Hepatocyte (in vitro differentiated cells): ENCODE measurements at regions not wholly inside any gene's neighbourhood (a gene's known extent, or its start where the extent isn't known, plus 50 kb on each side); places are given as distances from the start of the nearest gene placed in this dataset.

Experiments
- DNase-seq: peaks from one replicate; pipeline ENCODE4 v3.0.0-alpha.2; 2016; ENCODE audit warnings: low spot score
- H2AFZ ChIP-seq: fragments of 200-600 bp; sonication (generic); 2 replicates; pipeline ENCODE4 v1.6.0; 2016; ENCODE audit warnings: antibody characterized with exemption, mild to moderate bottlenecking
- H3K27ac ChIP-seq: fragments of 200-600 bp; sonication (generic); 2 replicates; pipeline ENCODE4 v1.5.1; 2016; ENCODE audit warnings: mild to moderate bottlenecking
- H3K27me3 ChIP-seq: fragments of 200-600 bp; sonication (generic); 2 replicates; pipeline ENCODE4 v1.6.1; 2016
- H3K36me3 ChIP-seq: fragments of 200-600 bp; sonication (generic); replicated peaks from 2 replicates; pipeline ENCODE4 v1.5.1; 2016; ENCODE audit warnings: low read depth; ENCODE audit not compliant: insufficient read depth
- H3K4me1 ChIP-seq: fragments of 200-600 bp; sonication (generic); 2 replicates; pipeline ENCODE4 v1.5.1; 2016; ENCODE audit warnings: mild to moderate bottlenecking, moderate library complexity; ENCODE audit not compliant: insufficient read depth
- H3K4me2 ChIP-seq: fragments of 200-600 bp; sonication (generic); 2 replicates; pipeline ENCODE4 v1.6.0; 2016
- H3K4me3 ChIP-seq: fragments of 200-600 bp; sonication (generic); 2 replicates; pipeline ENCODE4 v1.5.1; 2016; ENCODE audit warnings: mild to moderate bottlenecking
- H3K79me2 ChIP-seq: fragments of 200-600 bp; sonication (generic); 2 replicates; pipeline ENCODE4 v1.6.0; 2017; ENCODE audit warnings: mild to moderate bottlenecking
- H3K9me2 ChIP-seq: fragments of 200-600 bp; sonication (generic); replicated peaks from 2 replicates; pipeline ENCODE4 v1.6.0; 2017; ENCODE audit warnings: mild to moderate bottlenecking; ENCODE audit not compliant: insufficient read depth
- H3K9me3 ChIP-seq: fragments of 200-600 bp; sonication (generic); 2 replicates; pipeline ENCODE4 v1.5.1; 2016; ENCODE audit warnings: low read depth, mild to moderate bottlenecking
- H4K20me1 ChIP-seq: fragments of 200-600 bp; sonication (generic); 2 replicates; pipeline ENCODE4 v1.6.0; 2016; ENCODE audit warnings: mild to moderate bottlenecking; ENCODE audit not compliant: insufficient read depth, poor library complexity, severe bottlenecking
- CTCF ChIP-seq: fragments of 200-600 bp; sonication (generic); IDR thresholded peaks from 2 replicates; pipeline ENCODE4 v1.5.1; 2016; ENCODE audit warnings: antibody characterized with exemption, mild to moderate bottlenecking; ENCODE audit not compliant: poor library complexity
- EZH2 ChIP-seq: fragments of 200-600 bp; sonication (generic); IDR thresholded peaks from 2 replicates; pipeline ENCODE4 v1.6.1; 2016; ENCODE audit warnings: antibody characterized with exemption, mild to moderate bottlenecking, borderline replicate concordance
- EZH2phosphoT487 ChIP-seq: fragments of 200-600 bp; sonication (generic); IDR thresholded peaks from one replicate; pipeline ENCODE4 v1.6.1; 2018; ENCODE audit warnings: antibody characterized with exemption, mild to moderate bottlenecking, low read depth, moderate library complexity; ENCODE audit not compliant: unreplicated experiment, severe bottlenecking
- WGBS: methylation state at CpG from one replicate; pipeline ENCODE4 v1.1.6; 2016; ENCODE audit warnings: low lambda C conversion rate; ENCODE audit errors: missing lambda C conversion rate; 5-methylcytosine and 5-hydroxymethylcytosine counted together

GRCh38 chr18:78561757-78562510 is 417.7 kb upstream of the SALL3 start:
- DNase-seq = no peak
- Histone ChIP-seq H3K36me3 (no peaks in the 10 kb centered on the region), H4K20me1 (no peaks in the 10 kb centered on the region), H3K9me3 (no peaks in the 10 kb centered on the region), H2AFZ (no peak overlapping the region), H3K4me2 (no peak overlapping the region), H3K4me1 (no peaks in the 10 kb centered on the region), H3K4me3 (no peak overlapping the region), H3K27me3 (no peaks in the 10 kb centered on the region), H3K9me2 (no peaks in the 10 kb centered on the region), H3K79me2 (no peaks in the 10 kb centered on the region), H3K27ac (no peak overlapping the region)
- 90% methylated on average over 20 of the region's 22 CpGs for WGBS
- TF ChIP-seq EZH2 (no peak), CTCF (no peak), EZH2phosphoT487 (no peak)

GRCh38 chr18:78562531-78562961 is 417.1 kb upstream of the SALL3 start:
- no peaks in the 10 kb centered on the region for H3K27me3 ChIP-seq
- no peaks in the 10 kb centered on the region for H3K4me1 ChIP-seq
- H3K4me2 ChIP-seq = no peak overlapping the region
- no peak overlapping the region for H3K27ac ChIP-seq
- no peak overlapping the region for H3K4me3 ChIP-seq
- DNase-seq = no peak
- 95% methylated on average over 35 of the region's 35 CpGs for WGBS
- H2AFZ ChIP-seq = no peak overlapping the region
- H3K9me2 ChIP-seq = no peaks in the 10 kb centered on the region
- H3K9me3 ChIP-seq = no peaks in the 10 kb centered on the region
- no peak for TF ChIP-seq CTCF
- TF ChIP-seq EZH2 = no peak
- no peak for TF ChIP-seq EZH2phosphoT487
- H4K20me1 ChIP-seq = no peaks in the 10 kb centered on the region
- no peaks in the 10 kb centered on the region for H3K36me3 ChIP-seq
- H3K79me2 ChIP-seq = no peaks in the 10 kb centered on the region

GRCh38 chr18:78563110-78563509 is 416.5 kb upstream of the SALL3 start:
- Histone ChIP-seq H3K79me2 (no peaks in the 10 kb centered on the region), H3K9me3 (no peaks in the 10 kb centered on the region), H3K27ac (no peak overlapping the region), H3K4me3 (no peak overlapping the region), H3K9me2 (no peaks in the 10 kb centered on the region), H3K4me1 (no peaks in the 10 kb centered on the region), H3K4me2 (no peak overlapping the region), H4K20me1 (no peaks in the 10 kb centered on the region), H3K36me3 (no peaks in the 10 kb centered on the region), H3K27me3 (no peaks in the 10 kb centered on the region), H2AFZ (no peak overlapping the region)
- TF ChIP-seq CTCF (no peak), EZH2 (no peak), EZH2phosphoT487 (no peak)
- DNase-seq = no peak
- WGBS = 87% methylated on average over 15 of the region's 15 CpGs
